ENCODE measurements at regions not wholly inside any gene's neighbourhood (a gene's known extent, or its start where the extent isn't known, plus 50 kb on each side); places are given as distances from the start of the nearest gene placed in this dataset.

DNA sequence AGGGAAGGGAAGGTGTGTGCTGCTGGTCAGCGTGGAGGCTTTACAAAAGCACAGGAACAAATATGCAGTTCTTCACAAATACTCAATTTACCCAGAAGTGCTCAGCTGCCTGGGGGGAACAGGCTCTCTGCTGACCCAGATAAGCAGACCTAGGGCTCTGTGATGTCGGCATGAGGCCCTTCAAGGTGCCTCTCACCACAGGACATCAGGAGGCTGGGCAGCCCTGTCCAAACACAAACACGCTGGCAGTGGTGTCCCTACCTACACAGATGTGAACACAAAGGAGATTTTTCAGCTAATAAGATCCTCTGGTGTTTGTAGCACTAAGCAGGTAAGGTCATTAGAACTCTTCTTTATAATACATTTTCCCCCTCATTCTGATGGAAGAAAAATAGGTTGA is 243.0 kb upstream of the PROX1 start:
- TF ChIP-seq, protein P1, sequence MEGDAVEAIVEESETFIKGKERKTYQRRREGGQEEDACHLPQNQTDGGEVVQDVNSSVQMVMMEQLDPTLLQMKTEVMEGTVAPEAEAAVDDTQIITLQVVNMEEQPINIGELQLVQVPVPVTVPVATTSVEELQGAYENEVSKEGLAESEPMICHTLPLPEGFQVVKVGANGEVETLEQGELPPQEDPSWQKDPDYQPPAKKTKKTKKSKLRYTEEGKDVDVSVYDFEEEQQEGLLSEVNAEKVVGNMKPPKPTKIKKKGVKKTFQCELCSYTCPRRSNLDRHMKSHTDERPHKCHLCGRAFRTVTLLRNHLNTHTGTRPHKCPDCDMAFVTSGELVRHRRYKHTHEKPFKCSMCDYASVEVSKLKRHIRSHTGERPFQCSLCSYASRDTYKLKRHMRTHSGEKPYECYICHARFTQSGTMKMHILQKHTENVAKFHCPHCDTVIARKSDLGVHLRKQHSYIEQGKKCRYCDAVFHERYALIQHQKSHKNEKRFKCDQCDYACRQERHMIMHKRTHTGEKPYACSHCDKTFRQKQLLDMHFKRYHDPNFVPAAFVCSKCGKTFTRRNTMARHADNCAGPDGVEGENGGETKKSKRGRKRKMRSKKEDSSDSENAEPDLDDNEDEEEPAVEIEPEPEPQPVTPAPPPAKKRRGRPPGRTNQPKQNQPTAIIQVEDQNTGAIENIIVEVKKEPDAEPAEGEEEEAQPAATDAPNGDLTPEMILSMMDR (IDR thresholded peaks at IDR 0.05; ENCODE audit: poor library complexity) = no peak
- TF ChIP-seq EZH2 (IDR thresholded peaks at IDR 0.05; ENCODE audit: borderline replicate concordance) = no peak
- no peak for TF ChIP-seq EZH2phosphoT487 (IDR thresholded peaks at IDR 0.05; ENCODE audit: low read depth, severe bottlenecking, unreplicated experiment)

All from hepatocyte (in vitro differentiated cells).